HG02938 (cell line): ENCODE measurements at regions not wholly inside any gene's neighbourhood (a gene's known extent, or its start where the extent isn't known, plus 50 kb on each side); places are given as distances from the start of the nearest gene placed in this dataset.

ENCODE experiments used
- ATAC-seq: cut with Tn5 transposase; IDR thresholded peaks from one replicate; pipeline ENCODE4 v1.9.1; 2021; ENCODE audit warnings: mild to moderate bottlenecking, moderate library complexity; ENCODE audit not compliant: unreplicated experiment

GRCh38 chr16:86387468-86388440 lies 122.6 kb upstream of the FOXF1 start:
- ATAC-seq, result no peak

- no peak for ATAC-seq
These were observed 121.4 kb upstream of the FOXF1 start for GRCh38 chr16:86388976-86389375.

- ATAC-seq, result no peak
These were observed 120.6 kb upstream of the FOXF1 start for GRCh38 chr16:86389566-86390328.

GRCh38 chr16:86390335-86390734 lies 120.0 kb upstream of the FOXF1 start:
- no peak for ATAC-seq

GRCh38 chr16:86391486-86391885 lies 118.8 kb upstream of the FOXF1 start:
- no peak for ATAC-seq

- ATAC-seq, result no peak
These were observed 118.3 kb upstream of the FOXF1 start for GRCh38 chr16:86391984-86392383.

- no peak for ATAC-seq
These were observed 117.7 kb upstream of the FOXF1 start for GRCh38 chr16:86392436-86393152.

- no peak for ATAC-seq
These were observed 116.3 kb upstream of the FOXF1 start for GRCh38 chr16:86393907-86394626.

GRCh38 chr16:86395477-86395876 lies 114.8 kb upstream of the FOXF1 start:
- ATAC-seq, result no peak

GRCh38 chr16:86396422-86396821 lies 113.9 kb upstream of the FOXF1 start:
- ATAC-seq, result no peak

- no peak for ATAC-seq
These were observed 113.4 kb upstream of the FOXF1 start for GRCh38 chr16:86396901-86397311.

- no peak for ATAC-seq
These were observed 112.1 kb upstream of the FOXF1 start for GRCh38 chr16:86398201-86398600.

- ATAC-seq, result no peak
These were observed 111.7 kb upstream of the FOXF1 start for GRCh38 chr16:86398622-86399021.

- ATAC-seq, result no peak
These were observed 109.2 kb upstream of the FOXF1 start for GRCh38 chr16:86401126-86401525.

GRCh38 chr16:86403085-86403484 lies 107.2 kb upstream of the FOXF1 start:
- ATAC-seq, result no peak

- no peak for ATAC-seq
These were observed 106.7 kb upstream of the FOXF1 start for GRCh38 chr16:86403541-86404163.

GRCh38 chr16:86404678-86405077 lies 105.6 kb upstream of the FOXF1 start:
- no peak for ATAC-seq

GRCh38 chr16:86405319-86405718 lies 105.0 kb upstream of the FOXF1 start:
- no peak for ATAC-seq

- ATAC-seq, result no peak
These were observed 104.3 kb upstream of the FOXF1 start for GRCh38 chr16:86406056-86406455.

GRCh38 chr16:86408685-86409084 lies 101.6 kb upstream of the FOXF1 start:
- no peak for ATAC-seq
